Calu3 (cell line): ENCODE measurements at regions not wholly inside any gene's neighbourhood (a gene's known extent, or its start where the extent isn't known, plus 50 kb on each side); places are given as distances from the start of the nearest gene placed in this dataset.

Source experiments
- BruUV-seq: library from RNA; stranded (reverse); fragments of 400-500 nt; replicated peaks from 2 replicates; lab custom pipeline; 2021; lab: Mats Ljungman, UMichigan
- CTCF ChIA-PET: fragments of 300-600 bp; sonication (Branson Sonifier 250); formaldehyde crosslinking; loops from one replicate; lab custom pipeline; 2022; ENCODE audit warnings: antibody characterized with exemption; lab: Charles Lee
- DNase-seq: peaks from one replicate; pipeline ENCODE4 v3.0.0; 2022
- H3K27ac Mint-ChIP-seq: one replicate; pipeline ENCODE4 v1.8.0; 2022; ENCODE audit warnings: mixed read lengths; ENCODE audit not compliant: unreplicated experiment
- H3K27me3 Mint-ChIP-seq: one replicate; pipeline ENCODE4 v1.8.0; 2022; ENCODE audit warnings: mixed read lengths; ENCODE audit not compliant: unreplicated experiment
- H3K36me3 Mint-ChIP-seq: one replicate; pipeline ENCODE4 v1.8.0; 2022; ENCODE audit warnings: mild to moderate bottlenecking, moderate library complexity, mixed read lengths; ENCODE audit not compliant: insufficient read depth, unreplicated experiment
- H3K4me1 Mint-ChIP-seq: one replicate; pipeline ENCODE4 v1.8.0; 2022; ENCODE audit warnings: mild to moderate bottlenecking, low read depth, mixed read lengths; ENCODE audit not compliant: unreplicated experiment
- H3K4me3 Mint-ChIP-seq: one replicate; pipeline ENCODE4 v1.8.0; 2022; ENCODE audit warnings: mild to moderate bottlenecking, low read depth, moderate library complexity, mixed read lengths; ENCODE audit not compliant: unreplicated experiment
- H3K9me3 Mint-ChIP-seq: one replicate; pipeline ENCODE4 v1.8.0; 2022; ENCODE audit warnings: low read depth, mixed read lengths; ENCODE audit not compliant: unreplicated experiment
- intact Hi-C: fragments of 100-400 bp; cut with micrococcal nuclease; formaldehyde crosslinking; loops from one replicate; pipeline ENCODE4 v1.10.0; 2022; ENCODE audit not compliant: unreplicated experiment
- TF ChIP-seq, protein P1 (sequence below): fragments of 200-600 bp; IDR thresholded peaks from one replicate; pipeline ENCODE4 v1.8.0; 2022; ENCODE audit warnings: antibody characterized with exemption; ENCODE audit not compliant: unreplicated experiment

DNA sequence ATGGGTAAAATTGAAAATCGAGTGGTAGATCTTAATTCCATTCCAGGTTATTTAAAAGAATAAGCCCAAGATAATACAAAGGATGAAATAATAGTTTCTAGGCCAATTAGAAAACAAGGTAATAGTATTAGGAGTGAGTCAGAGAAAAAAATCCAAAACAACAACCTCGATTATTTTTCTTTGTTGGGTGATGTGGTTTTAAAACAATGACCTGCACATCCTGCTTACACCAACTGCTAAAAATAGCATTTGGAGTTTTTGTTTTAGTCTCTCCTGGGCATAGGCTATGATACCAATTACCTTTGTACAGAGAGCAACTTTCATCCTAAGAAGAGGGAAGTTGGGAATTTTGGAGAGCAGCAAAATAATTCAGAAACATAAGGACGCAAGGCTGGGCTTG, 101.7 kb upstream of the MYO10 start:
- TF ChIP-seq, protein P1, sequence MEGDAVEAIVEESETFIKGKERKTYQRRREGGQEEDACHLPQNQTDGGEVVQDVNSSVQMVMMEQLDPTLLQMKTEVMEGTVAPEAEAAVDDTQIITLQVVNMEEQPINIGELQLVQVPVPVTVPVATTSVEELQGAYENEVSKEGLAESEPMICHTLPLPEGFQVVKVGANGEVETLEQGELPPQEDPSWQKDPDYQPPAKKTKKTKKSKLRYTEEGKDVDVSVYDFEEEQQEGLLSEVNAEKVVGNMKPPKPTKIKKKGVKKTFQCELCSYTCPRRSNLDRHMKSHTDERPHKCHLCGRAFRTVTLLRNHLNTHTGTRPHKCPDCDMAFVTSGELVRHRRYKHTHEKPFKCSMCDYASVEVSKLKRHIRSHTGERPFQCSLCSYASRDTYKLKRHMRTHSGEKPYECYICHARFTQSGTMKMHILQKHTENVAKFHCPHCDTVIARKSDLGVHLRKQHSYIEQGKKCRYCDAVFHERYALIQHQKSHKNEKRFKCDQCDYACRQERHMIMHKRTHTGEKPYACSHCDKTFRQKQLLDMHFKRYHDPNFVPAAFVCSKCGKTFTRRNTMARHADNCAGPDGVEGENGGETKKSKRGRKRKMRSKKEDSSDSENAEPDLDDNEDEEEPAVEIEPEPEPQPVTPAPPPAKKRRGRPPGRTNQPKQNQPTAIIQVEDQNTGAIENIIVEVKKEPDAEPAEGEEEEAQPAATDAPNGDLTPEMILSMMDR, result no peak
- Mint-ChIP-seq H3K4me1 (no peaks in the 10 kb centered on the region), H3K36me3 (no peaks in the 10 kb centered on the region), H3K27ac (no peak overlapping the region), H3K4me3 (no peak overlapping the region), H3K27me3 (no peaks in the 10 kb centered on the region), H3K9me3 (no peaks in the 10 kb centered on the region)
- intact Hi-C loops, result no loop called here
- BruUV-seq, result no TSS peak
- DNase-seq, result no peak
- CTCF ChIA-PET, result no interaction called here

DNA sequence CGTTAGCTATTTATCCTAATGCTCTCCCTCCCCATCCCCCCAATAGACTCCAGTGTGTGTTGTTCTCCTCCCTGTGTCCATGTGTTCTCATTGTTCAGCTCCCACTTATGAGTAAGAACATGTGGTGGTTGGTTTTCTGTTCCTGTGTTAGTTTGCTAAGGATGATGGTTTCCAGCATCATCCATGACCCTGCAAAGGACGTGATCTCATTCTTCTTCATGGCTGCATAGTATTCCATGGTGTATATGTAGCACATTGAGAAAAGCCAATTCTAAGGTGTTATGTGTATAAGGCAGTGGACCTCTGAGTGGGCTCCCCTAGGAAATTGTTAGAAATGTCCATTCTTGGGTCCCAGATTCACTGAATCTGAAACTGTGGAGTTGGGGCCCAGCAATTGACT, 103.1 kb upstream of the MYO10 start:
- no peaks in the 10 kb centered on the region for H3K36me3 Mint-ChIP-seq
- no TSS peak for BruUV-seq
- TF ChIP-seq, protein P1, result no peak
- no peaks in the 10 kb centered on the region for H3K9me3 Mint-ChIP-seq
- no peak for DNase-seq
- intact Hi-C loops, result no loop called here
- H3K4me3 Mint-ChIP-seq, result no peak overlapping the region
- CTCF ChIA-PET, result interaction anchor here (0.6 kb wide), 1 partner anchor 8 kb away, joined by 3 read pairs; no protein-coding TSS in a partner anchor
- no peaks in the 10 kb centered on the region for H3K27me3 Mint-ChIP-seq
- no peaks in the 10 kb centered on the region for H3K4me1 Mint-ChIP-seq
- H3K27ac Mint-ChIP-seq, result no peak overlapping the region

DNA sequence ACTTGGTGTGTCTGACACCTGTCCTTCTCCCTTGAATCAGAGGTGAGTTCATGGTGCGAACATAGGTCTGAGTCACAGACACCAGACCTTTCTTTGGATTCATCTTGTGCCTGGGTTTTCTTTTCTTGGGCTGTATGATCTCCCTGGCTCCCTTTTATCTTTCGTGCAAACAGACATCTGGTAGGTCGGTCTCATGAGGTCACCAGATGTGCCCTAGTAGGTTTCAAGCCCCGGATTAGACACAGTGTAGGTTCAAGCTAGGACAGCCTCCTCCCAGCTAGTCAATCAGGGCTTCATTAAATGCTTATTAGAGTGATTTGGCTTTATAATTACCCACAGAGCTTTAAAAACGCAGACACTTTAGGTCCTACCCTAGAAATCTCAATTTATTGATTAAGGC, 106.0 kb upstream of the MYO10 start:
- H3K4me3 Mint-ChIP-seq, result no peak overlapping the region
- H3K9me3 Mint-ChIP-seq, result no peaks in the 10 kb centered on the region
- no TSS peak for BruUV-seq
- H3K36me3 Mint-ChIP-seq, result no peaks in the 10 kb centered on the region
- CTCF ChIA-PET, result interaction anchor here (0.6 kb wide), 1 partner anchor 191 kb away, joined by 3 read pairs; no protein-coding TSS in a partner anchor
- no peak overlapping the region for H3K27ac Mint-ChIP-seq
- H3K27me3 Mint-ChIP-seq, result no peaks in the 10 kb centered on the region
- no peak for DNase-seq
- no peaks in the 10 kb centered on the region for H3K4me1 Mint-ChIP-seq
- intact Hi-C loops, result no loop called here
- TF ChIP-seq, protein P1, result no peak

DNA sequence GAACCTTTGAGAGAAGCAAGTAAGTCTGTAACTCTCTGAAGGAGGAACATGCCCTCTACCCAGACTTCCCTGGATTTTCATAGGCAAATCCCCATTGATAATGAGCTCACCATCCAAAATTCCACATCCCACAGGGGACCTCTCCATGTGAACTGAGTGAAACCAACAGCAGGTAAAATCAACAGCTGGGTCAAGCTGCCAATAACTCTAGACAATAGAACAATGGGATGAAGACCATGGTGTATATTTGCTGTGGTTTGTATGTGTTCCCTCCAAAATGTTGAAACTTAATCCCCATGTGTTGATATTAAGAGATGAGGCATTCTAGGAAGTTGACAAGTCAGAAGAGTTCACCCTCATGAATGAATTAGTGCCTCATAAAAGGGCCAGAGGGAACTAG, 110.2 kb upstream of the MYO10 start:
- no TSS peak for BruUV-seq
- intact Hi-C loops, result no loop called here
- Mint-ChIP-seq H3K36me3 (no peaks in the 10 kb centered on the region), H3K9me3 (no peaks in the 10 kb centered on the region), H3K27ac (no peak overlapping the region), H3K27me3 (no peaks in the 10 kb centered on the region), H3K4me1 (no peaks in the 10 kb centered on the region), H3K4me3 (no peak overlapping the region)
- TF ChIP-seq, protein P1, result no peak
- DNase-seq, result no peak
- CTCF ChIA-PET, result no interaction called here
